GM11168 (cell line): ENCODE measurements at regions not wholly inside any gene's neighbourhood (a gene's known extent, or its start where the extent isn't known, plus 50 kb on each side); places are given as distances from the start of the nearest gene placed in this dataset.

Source experiments
- in situ Hi-C: fragments of 300-500 bp; cut with MboI; formaldehyde crosslinking; loops from one replicate; pipeline ENCODE4 v1.12.0; 2022; ENCODE audit warnings: low sequenced_read_pairs; ENCODE audit not compliant: unreplicated experiment

GRCh38 chr4:129622566-129622965, 526.6 kb downstream of the C4orf33 start:
- in situ Hi-C loops: no loop called here

GRCh38 chr4:129623233-129623875, 527.4 kb downstream of the C4orf33 start:
- in situ Hi-C loops: no loop called here

GRCh38 chr4:129641179-129641578, 545.2 kb downstream of the C4orf33 start:
- in situ Hi-C loops: loop anchor here (5.0 kb wide), 1 partner anchor 274 kb away; no protein-coding TSS in a partner anchor

GRCh38 chr4:129645461-129645860, 549.5 kb downstream of the C4orf33 start:
- in situ Hi-C loops: no loop called here

- in situ Hi-C loops: no loop called here
Measured at GRCh38 chr4:129668092-129668491, 572.1 kb downstream of the C4orf33 start.

GRCh38 chr4:129672941-129673340, 577.0 kb downstream of the C4orf33 start:
- in situ Hi-C loops: no loop called here

GRCh38 chr4:129675036-129675435, 579.1 kb downstream of the C4orf33 start:
- in situ Hi-C loops: no loop called here

GRCh38 chr4:129676934-129677333, 581.0 kb downstream of the C4orf33 start:
- in situ Hi-C loops: no loop called here

GRCh38 chr4:129682586-129682985, 586.6 kb downstream of the C4orf33 start:
- in situ Hi-C loops: no loop called here

GRCh38 chr4:129707949-129708348, 612.0 kb downstream of the C4orf33 start:
- in situ Hi-C loops: no loop called here

- in situ Hi-C loops: no loop called here
Measured at GRCh38 chr4:129708784-129709183, 612.8 kb downstream of the C4orf33 start.

GRCh38 chr4:129738175-129738574, 642.2 kb downstream of the C4orf33 start:
- in situ Hi-C loops: no loop called here

GRCh38 chr4:129747756-129748155, 651.8 kb downstream of the C4orf33 start:
- in situ Hi-C loops: no loop called here

- in situ Hi-C loops: no loop called here
Measured at GRCh38 chr4:129748991-129749390, 653.0 kb downstream of the C4orf33 start.

- in situ Hi-C loops: no loop called here
Measured at GRCh38 chr4:129751646-129752045, 655.7 kb downstream of the C4orf33 start.

GRCh38 chr4:129783596-129783995, 687.6 kb downstream of the C4orf33 start:
- in situ Hi-C loops: no loop called here

GRCh38 chr4:129788486-129788885, 692.5 kb downstream of the C4orf33 start:
- in situ Hi-C loops: no loop called here

- in situ Hi-C loops: no loop called here
Measured at GRCh38 chr4:129804461-129804981, 708.6 kb downstream of the C4orf33 start.

- in situ Hi-C loops: no loop called here
Measured at GRCh38 chr4:129806986-129807385, 711.0 kb downstream of the C4orf33 start.

- in situ Hi-C loops: no loop called here
Measured at GRCh38 chr4:129808242-129808641, 712.3 kb downstream of the C4orf33 start.

GRCh38 chr4:129821073-129821472, 725.1 kb downstream of the C4orf33 start:
- in situ Hi-C loops: no loop called here

- in situ Hi-C loops: no loop called here
Measured at GRCh38 chr4:129821963-129822362, 726.0 kb downstream of the C4orf33 start.
